GM04504 (cell line): ENCODE measurements at regions not wholly inside any gene's neighbourhood (a gene's known extent, or its start where the extent isn't known, plus 50 kb on each side); places are given as distances from the start of the nearest gene placed in this dataset.
"Not testable (repeated sequence)": the region's sequence is repeated elsewhere in the genome, so short reads cannot be mapped to it uniquely, and the experiment has no call there.

ENCODE experiments used
- DNase-seq: peaks from one replicate; pipeline ENCODE4 v3.0.0-alpha.2; 2012; ENCODE audit warnings: low read depth

DNA sequence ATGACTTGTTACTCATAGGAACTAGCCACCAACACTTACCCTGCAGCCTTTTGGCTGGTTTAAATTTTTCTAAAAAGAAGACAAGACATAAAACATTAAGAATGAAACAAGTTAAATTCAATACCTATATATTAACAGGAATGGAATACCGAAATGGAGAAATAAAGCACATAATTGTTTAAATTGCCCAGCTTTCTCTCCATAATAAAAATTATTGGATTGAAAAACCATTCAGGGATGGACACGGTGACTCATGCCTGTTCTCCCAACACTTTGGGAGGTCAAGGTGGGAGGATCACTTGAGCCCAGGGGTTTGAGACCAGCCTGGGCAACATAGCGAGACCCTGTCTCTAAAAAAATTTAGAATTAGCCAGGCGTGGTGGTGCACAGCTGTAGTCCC is 179.4 kb upstream of the MKLN1 start:
- DNase-seq, result no peak

- no peak for DNase-seq
Measured at GRCh38 chr7:131148708-131149428, 178.8 kb upstream of the MKLN1 start.

DNA sequence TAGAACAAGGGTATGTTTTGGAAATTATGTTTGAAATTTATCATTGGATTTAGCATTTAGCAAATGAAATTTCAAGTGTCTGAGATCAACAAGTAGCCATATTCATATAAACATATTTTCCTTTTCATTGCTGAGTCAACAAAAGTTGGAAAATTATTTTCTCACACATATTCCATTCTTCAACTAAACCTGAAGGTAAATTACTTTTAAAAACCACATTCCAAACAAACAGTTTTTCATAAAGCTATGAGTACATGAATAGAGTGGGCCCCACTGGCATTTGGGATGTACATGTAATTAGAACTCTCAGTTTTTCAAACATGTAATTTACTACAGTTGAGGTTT is 178.3 kb upstream of the MKLN1 start:
- no peak for DNase-seq

- DNase-seq, result no peak
Measured at GRCh38 chr7:131149840-131150239, 177.8 kb upstream of the MKLN1 start.

GRCh38 chr7:131151034-131151433 is 176.6 kb upstream of the MKLN1 start:
- no peak for DNase-seq

- DNase-seq, result no peak
Measured at GRCh38 chr7:131152766-131153165, 174.9 kb upstream of the MKLN1 start.

DNA sequence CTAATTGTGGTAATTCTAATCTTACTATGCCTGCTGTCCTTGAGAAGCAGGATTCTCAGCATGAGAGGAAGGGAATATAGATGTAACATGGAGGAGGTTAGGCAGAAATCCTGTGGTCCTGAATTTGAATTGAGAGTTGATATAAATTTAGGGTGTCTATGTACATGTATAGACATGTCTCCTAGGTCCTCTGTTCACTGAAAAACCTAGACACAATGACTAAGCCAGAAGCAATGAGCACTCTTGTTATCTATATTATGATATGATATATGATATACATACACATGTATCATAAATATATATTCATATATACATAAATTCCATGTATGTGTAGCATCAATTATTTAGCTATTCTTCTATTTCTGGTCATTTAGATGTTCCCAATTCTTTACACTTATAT is 173.3 kb upstream of the MKLN1 start:
- DNase-seq, result no peak

GRCh38 chr7:131157530-131158243 is 170.0 kb upstream of the MKLN1 start:
- DNase-seq, result peak; percentile 61

DNA sequence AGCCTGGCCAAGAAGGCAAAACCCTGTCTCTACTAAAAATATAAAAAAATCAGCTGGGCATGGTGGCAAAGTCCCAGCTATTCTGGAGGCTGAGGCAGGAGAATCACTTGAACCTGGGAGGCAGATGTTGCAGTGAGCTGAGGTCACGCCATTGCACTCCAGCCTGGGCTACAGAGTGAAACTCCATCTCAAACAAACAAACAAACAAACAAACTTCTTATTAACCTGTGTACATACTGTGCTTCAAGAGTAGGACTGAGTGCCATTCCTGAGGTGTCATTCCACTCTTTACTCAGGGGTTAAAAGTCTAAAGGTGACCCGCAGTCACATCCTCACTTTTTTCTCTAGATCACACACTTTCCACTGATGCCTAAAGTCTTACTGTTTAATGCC is 169.4 kb upstream of the MKLN1 start:
- DNase-seq, result not testable (repeated sequence)

- DNase-seq, result no peak
Measured at GRCh38 chr7:131159961-131160361, 167.7 kb upstream of the MKLN1 start.

DNA sequence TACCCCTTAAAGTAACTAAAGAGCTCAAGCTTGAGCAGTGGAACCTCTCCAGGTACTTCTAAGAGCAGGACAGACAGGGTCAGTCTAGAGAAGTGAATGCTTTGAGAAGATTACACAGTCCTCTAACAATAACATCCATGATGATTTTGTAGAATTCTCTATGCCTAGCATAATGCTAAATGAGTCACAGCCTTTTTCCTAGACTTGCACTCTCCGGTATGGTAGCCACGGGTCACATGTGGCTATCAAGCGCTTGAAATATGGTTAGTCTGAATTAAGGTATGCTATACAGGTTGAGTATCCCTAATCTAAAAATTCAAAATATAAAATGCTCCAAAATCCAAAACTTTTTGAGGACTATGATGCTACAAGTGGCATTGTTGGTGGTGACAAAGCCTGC is 166.6 kb upstream of the MKLN1 start:
- no peak for DNase-seq

DNA sequence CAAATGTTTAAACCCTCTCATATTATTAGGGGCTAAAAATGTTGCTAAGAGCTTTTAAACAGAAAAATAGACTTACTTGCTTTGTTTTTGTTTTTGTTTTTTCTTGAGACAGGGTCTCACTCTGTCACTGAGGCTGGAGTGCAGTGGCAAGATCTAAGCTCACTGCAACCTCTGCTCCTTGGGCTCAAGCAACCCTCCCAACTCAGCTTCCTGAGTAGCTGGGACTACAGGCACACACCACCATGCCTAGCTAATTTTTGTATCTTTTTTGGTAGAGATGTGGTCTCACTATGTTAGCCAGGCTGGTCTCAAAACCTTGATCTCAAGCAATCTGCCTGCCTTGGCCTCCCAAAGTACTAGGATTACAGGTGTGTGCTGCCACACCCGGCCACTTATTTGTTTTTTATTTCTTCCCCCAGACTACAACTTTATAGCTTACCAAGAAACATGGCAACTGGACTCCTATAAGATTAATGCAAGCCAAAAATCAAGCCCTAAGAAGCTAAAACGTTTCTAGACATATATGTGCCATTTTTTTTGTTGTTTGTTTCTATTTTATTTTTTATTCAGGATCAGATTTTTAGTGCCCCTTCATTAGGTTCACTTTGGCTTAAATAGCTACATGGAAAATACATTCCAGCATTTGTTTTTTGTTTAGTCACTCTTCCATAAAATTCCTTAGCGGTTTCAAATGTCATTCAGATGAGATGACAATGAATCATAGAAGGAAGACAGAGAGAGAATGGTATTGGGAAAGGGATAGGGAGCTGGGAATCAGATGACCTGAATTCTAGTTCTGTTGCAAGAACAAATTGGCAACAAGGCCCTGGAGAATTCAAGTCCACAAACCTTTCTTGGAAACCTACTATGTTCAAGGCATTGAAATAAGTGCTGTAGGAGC is 163.4 kb upstream of the MKLN1 start:
- DNase-seq, result peak; percentile 85

GRCh38 chr7:131166066-131166465 is 161.6 kb upstream of the MKLN1 start:
- DNase-seq, result no peak

- DNase-seq, result no peak
Measured at GRCh38 chr7:131170440-131171271, 157.0 kb upstream of the MKLN1 start.

DNA sequence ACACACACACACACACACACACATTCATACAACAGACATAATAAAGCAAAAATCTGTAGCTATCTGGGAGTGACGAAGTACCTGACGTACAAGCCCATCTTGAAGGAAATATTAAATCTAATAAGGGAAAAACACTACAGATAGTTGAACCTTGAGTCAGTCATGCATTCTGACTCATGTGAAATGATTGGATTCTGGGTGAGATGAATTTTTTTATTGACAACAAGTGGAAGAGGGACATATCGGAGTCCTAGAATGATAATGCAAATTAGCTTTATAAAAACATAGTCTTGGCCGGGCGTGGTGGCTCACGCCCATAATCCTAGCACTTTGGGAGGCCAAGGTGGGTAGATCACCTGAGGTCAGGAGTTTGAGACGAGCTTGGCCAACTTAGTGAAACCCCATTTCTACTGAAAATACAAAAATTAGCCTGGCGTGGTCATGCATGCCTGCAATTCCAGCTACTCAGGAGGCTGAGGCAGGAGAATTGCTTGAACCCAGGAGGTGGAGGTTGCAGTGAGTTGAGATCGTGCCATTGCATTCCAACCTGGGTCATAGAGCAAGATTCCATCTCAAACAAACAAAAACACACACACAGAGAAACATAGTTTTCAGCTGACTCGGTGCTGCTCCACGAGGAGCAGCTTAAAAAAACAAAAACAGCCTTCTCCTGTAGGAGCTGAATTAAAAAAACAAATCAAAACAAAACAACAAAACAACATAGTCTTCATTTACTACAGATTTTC is 154.4 kb upstream of the MKLN1 start:
- DNase-seq, result no peak

GRCh38 chr7:131174391-131174790 is 153.3 kb upstream of the MKLN1 start:
- no peak for DNase-seq

DNA sequence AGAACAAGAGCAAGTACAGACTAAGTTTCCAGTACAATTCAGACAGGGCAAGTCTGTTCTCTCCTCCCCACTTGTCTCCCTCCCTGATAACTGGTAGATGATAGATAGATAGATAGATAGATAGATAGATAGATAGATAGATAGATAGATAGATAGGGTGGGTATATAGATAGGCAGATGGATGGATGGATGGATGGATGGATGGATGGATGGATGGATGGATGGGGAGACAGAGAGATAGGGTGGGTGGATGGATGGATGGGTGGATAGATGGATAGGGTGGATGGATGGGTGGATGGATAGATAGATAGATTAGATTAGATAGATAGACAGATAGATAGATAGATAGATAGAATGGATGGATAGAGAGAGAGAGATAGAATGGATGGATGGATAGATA is 152.8 kb upstream of the MKLN1 start:
- DNase-seq, result no peak

GRCh38 chr7:131182446-131183058 is 145.1 kb upstream of the MKLN1 start:
- no peak for DNase-seq

DNA sequence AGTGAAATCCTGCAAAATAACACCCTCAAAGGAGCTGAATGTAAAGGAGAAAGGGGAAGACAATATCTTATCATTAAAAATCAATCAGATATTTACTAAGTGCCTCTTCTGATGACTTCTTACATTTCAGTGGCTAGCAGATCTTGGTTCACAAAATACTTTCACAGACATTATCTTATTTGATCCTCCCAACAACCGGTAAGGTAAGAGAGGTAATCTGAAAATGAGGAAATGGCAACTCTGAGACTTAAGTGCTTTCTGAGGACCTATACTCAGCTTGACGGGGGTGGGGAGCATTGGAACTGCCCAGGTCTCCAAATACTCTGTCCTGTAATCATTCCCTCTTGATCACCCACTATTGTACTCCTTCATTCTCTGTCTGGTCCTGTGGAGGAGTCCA is 144.6 kb upstream of the MKLN1 start:
- DNase-seq, result no peak

DNA sequence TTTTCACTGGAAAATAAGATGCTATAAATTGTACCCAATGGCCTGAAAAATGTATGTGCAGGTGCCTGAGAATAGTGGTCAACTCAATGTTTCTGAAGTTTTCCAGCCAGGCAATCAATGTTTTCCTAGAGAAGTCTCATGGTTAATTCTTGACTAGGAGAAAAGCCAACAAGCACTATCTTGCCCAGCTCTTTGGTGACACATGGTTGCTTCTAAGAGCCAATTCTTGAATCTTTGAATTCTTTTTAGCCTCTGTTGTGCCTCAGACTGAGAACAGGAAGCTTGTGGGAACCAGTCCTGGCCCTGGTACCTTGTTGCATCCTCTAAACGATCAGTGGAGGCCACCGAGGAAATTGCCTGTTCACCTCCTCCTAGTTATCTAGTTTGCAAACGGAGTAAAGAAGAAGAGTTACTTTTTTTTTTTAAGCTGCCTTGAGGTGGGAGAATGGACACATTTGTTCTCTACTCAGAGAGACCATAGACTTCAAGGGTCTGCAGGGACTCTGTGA is 144.0 kb upstream of the MKLN1 start:
- no peak for DNase-seq

- DNase-seq, result no peak
Measured at GRCh38 chr7:131186816-131187215, 140.9 kb upstream of the MKLN1 start.
